ENCODE measurements at regions not wholly inside any gene's neighbourhood (a gene's known extent, or its start where the extent isn't known, plus 50 kb on each side); places are given as distances from the start of the nearest gene placed in this dataset.

DNA sequence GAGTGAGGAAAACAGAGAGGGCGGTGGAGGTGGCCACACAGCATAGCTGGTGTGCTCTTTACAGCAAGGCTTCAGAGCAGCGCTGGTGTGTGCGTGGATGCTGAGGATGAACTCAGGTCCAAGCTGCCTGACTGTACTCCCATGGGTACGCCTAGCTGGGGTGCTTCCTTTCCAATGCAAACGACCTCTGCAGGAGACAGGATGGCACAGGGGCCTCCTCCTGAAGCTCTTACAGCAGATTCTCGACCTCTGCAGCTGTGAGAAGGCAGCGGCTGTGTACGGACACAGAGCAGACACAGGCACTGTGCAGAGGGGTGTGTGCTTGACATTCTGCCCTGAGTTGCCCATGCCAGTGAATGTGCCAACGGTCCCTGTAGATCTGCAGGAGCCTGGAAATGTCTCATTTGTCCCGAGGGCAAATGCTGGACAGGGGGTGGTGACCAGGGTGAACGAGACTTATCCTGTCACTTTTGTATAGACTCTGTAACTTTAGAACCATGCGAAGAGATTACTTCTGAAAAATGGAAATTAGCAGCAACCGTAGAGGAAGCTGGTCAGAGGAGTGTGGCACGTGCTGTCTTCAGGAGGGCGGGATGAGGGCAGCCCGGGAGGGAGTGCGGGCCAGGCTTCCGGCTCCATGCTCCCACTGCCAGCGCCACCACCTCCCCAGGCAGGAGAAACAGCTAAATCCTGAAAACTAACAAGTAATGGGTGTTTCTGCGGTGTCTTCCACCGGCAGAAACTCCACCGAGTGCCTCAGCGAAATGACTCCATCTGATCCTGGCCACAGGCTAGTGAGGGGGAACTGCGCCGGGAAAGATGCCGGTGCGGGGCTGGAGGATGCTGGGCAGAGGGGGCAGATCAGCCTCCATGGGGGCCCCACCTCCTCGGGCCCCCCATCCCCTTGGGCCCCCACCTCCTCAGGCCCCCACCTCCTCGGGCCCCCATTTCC, 120.9 kb upstream of the RPS6KA2 start:
- no peak overlapping the region for H3K4me3 ChIP-seq (ENCODE audit: low read depth, low read length, poor library complexity, severe bottlenecking)
- CTCF ChIA-PET (ENCODE audit: unreplicated experiment) = no interaction called here

DNA sequence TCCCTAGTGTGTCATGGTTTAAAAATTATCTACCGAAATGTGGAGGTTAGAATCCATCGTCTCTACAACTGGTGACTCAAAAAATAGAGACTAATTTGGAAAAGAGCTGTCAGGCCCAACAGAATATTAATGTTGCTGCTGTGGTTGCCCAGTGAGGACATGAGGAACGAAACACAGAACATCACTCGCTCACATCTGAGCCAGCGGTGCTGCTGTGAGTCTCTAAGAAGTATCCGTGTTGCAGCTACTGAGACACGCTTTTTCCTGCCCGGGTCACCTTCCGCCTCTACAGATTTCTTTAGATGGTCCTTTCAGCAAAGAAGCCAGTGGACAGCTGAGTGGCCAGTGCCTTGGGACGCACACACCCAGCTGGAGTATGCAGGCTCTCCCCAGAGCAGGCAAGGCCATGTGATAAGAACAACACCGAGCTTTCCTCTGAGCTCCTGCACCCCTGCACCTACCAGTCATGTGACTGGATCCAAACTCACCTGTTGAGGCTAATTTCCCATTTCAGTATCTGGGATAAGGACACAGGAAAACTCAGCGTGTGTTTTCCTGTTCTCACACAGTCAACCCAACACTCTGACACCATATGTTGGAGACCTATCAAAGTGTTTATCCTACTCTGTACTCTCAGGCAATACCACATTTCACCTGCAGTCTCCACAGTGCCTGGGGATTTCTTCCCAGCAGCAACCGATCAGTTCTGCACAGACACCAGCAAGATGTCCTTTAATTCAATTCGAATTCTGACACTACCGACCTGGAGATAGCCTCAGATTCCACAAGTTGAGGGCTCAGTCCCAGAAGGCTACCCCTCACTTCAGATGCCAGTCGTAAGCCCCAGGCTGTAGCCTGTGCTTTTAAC, 119.0 kb upstream of the RPS6KA2 start:
- Histone ChIP-seq H3K4me2 (ENCODE audit: low read length) (no peak overlapping the region), H3K4me1 (ENCODE audit: insufficient read depth, low read length, poor library complexity, severe bottlenecking) (peaks cover 3% of the 10 kb centered on the region), H3K4me3 (ENCODE audit: low read depth, low read length, poor library complexity, severe bottlenecking) (no peak overlapping the region), H3K27ac (ENCODE audit: low read depth, low read length, poor library complexity, severe bottlenecking) (no peak overlapping the region), H3K36me3 (ENCODE audit: insufficient read depth, low read length) (no peaks in the 10 kb centered on the region), H3K9me2 (ENCODE audit: insufficient read depth, low read length) (no peaks in the 10 kb centered on the region), H2AFZ (ENCODE audit: low read length) (no peak overlapping the region), H3K79me2 (ENCODE audit: insufficient read depth, low read depth, low read length) (no peaks in the 10 kb centered on the region), H4K20me1 (ENCODE audit: insufficient read depth, low read length) (no peaks in the 10 kb centered on the region), H3K9me3 (ENCODE audit: low read length) (no peaks in the 10 kb centered on the region)
- intact Hi-C loops (cut with micrococcal nuclease; ENCODE audit: unreplicated experiment) = no loop called here
- TF ChIP-seq, protein P1, sequence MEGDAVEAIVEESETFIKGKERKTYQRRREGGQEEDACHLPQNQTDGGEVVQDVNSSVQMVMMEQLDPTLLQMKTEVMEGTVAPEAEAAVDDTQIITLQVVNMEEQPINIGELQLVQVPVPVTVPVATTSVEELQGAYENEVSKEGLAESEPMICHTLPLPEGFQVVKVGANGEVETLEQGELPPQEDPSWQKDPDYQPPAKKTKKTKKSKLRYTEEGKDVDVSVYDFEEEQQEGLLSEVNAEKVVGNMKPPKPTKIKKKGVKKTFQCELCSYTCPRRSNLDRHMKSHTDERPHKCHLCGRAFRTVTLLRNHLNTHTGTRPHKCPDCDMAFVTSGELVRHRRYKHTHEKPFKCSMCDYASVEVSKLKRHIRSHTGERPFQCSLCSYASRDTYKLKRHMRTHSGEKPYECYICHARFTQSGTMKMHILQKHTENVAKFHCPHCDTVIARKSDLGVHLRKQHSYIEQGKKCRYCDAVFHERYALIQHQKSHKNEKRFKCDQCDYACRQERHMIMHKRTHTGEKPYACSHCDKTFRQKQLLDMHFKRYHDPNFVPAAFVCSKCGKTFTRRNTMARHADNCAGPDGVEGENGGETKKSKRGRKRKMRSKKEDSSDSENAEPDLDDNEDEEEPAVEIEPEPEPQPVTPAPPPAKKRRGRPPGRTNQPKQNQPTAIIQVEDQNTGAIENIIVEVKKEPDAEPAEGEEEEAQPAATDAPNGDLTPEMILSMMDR (conservative IDR thresholded peaks at IDR 0.05; ENCODE audit: low read length) = no peak
- TF ChIP-seq EZH2phosphoT487 (IDR thresholded peaks at IDR 0.05; ENCODE audit: borderline replicate concordance, low read depth, low read length) = no peak
- BruUV-seq (replicated peaks) = no TSS peak
- ChIA-PET POLR2A (no interaction called here), CTCF (ENCODE audit: unreplicated experiment) (no interaction called here)
- no peak for DNase-seq (ENCODE audit: low spot score)

More for the DNA sequence above, 120.9 kb upstream of the RPS6KA2 start:
- POLR2A ChIA-PET = interaction anchor here (0.6 kb wide), 1 partner anchor 116 kb away, joined by 3 read pairs; no protein-coding TSS in a partner anchor
- no peaks in the 10 kb centered on the region for H3K36me3 ChIP-seq (ENCODE audit: insufficient read depth, low read length)
- no peaks in the 10 kb centered on the region for H3K79me2 ChIP-seq (ENCODE audit: insufficient read depth, low read depth, low read length)
- H3K4me2 ChIP-seq (ENCODE audit: low read length) = no peak overlapping the region
- peaks cover 3% of the 10 kb centered on the region for H3K4me1 ChIP-seq (ENCODE audit: insufficient read depth, low read length, poor library complexity, severe bottlenecking)
- no peak for TF ChIP-seq EZH2phosphoT487 (IDR thresholded peaks at IDR 0.05; ENCODE audit: borderline replicate concordance, low read depth, low read length)
- TF ChIP-seq, protein P1 (conservative IDR thresholded peaks at IDR 0.05; ENCODE audit: low read length) = no peak
- H3K27ac ChIP-seq (ENCODE audit: low read depth, low read length, poor library complexity, severe bottlenecking) = no peak overlapping the region
- no peaks in the 10 kb centered on the region for H4K20me1 ChIP-seq (ENCODE audit: insufficient read depth, low read length)
- peak overlapping the region; percentile 17; the same call in 1 of the 2 replicates for H2AFZ ChIP-seq (ENCODE audit: low read length)
- intact Hi-C loops (cut with micrococcal nuclease; ENCODE audit: unreplicated experiment) = no loop called here
- no peaks in the 10 kb centered on the region for H3K9me2 ChIP-seq (ENCODE audit: insufficient read depth, low read length)
- H3K9me3 ChIP-seq (ENCODE audit: low read length) = no peaks in the 10 kb centered on the region
- peak; percentile 24 for DNase-seq (ENCODE audit: low spot score)
- BruUV-seq (replicated peaks) = no TSS peak
